GM19239 (cell line): ENCODE measurements at regions not wholly inside any gene's neighbourhood (a gene's known extent, or its start where the extent isn't known, plus 50 kb on each side); places are given as distances from the start of the nearest gene placed in this dataset.

ENCODE experiments used
- DNase-seq: peaks from one replicate; pipeline ENCODE4 v3.0.0; 2011; ENCODE audit warnings: low spot score; ENCODE audit not compliant: insufficient read length
- FAIRE-seq: peaks from 2 replicates; lab custom pipeline; 2011; peaks lifted over from hg19 to GRCh38; lab: Jason Lieb, UNC

DNA sequence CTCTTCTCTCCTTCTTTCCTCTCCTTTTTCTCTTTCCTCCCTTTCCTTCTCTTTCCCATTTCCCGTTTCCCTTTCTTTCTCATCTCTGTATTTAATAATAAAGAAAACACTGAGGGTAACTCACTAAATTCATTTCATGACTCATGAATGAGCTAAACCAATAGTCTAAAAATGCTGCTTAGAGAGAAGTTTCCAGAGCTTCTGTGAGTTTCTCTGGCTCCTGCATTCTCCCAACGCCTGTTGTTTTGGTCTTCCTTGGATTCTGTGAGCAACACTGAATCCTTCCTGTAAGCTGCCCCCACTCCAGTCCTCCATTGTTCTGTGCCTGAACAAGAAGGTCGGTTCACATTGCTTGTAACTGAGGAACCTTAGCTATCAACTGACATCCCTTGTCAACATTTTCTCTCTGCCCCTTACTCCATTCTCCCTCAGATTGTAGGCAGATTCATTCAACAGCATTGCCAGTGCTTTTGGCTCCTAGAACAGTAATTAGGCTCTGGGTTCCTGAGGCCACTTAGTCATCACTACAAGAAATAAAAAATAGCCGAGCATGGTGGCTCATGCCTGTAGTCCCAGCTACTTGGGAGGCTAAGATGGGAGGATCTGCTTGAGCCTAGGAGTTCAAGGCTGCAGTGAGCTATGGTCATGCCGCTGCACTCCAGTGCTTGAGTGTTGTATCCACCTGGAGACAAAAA is 237.7 kb upstream of the KLF4 start:
- DNase-seq: no peak
- FAIRE-seq: no peak

DNA sequence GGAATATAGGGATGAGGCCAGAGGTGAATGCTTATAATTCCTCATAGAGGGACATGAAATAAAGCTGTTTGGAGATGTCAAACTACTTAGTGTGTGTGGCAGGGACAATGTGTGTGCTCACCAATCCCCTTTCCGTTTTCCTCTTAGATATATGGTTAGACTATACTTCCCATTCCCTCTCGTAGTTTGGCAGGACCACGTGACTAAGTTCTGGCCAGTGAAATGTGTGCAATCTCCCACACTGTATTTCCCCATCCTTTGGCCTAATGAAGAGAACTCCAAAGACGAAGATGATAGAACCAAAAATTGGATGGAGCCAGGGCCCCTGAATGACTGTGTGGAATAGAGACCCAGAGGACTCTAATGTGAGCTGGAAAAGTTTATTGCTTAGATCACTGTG is 233.4 kb upstream of the KLF4 start:
- no peak for FAIRE-seq

DNA sequence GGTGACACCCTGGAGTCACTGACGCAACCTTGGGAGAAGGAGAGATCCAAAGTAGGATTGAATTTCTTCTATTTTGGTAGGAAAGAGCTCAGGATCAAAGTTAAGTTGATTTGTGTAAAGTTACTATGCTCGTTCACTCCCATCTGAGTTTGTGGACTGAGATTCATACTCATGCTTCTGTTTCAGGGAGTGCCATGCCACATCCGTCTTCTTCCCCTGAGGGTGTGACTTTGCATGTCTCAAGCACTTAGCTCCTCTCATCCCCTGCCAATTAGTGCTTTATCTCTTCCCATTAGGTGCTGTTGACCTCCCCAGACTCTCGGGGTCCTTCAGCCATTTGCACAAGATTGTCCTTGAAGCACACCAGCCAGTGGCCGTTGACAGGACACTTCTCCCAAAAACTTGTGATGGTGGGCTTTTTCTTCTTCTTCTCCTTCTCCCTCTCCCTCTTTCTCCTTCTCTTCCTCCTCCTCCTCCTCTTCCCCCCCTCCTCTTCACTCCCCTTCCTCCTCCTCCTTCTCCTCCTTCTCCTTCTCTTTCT is 232.2 kb upstream of the KLF4 start:
- FAIRE-seq (no peak), DNase-seq (no peak)

More for the DNA sequence above, 233.4 kb upstream of the KLF4 start:
- DNase-seq: no peak

DNA sequence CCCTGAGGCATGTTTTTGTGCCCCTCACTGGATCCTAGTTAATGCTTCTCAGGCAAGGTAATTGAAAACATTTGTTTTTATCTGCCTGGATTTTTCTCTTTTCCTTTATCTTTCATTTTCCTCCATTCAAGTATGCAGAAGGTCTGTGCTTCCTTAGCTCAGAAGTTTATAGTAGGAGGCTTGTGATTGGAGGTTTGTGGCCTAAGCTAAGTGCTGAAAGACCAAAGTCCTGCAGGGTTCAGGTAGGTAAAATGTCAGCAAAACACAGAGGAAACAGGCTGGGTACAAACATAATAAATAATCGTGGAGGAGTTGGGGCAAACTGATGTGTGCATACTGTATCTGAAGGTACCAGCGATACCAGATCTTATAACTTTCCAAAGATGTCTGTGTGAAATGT is 230.9 kb upstream of the KLF4 start:
- DNase-seq (no peak), FAIRE-seq (no peak)

DNA sequence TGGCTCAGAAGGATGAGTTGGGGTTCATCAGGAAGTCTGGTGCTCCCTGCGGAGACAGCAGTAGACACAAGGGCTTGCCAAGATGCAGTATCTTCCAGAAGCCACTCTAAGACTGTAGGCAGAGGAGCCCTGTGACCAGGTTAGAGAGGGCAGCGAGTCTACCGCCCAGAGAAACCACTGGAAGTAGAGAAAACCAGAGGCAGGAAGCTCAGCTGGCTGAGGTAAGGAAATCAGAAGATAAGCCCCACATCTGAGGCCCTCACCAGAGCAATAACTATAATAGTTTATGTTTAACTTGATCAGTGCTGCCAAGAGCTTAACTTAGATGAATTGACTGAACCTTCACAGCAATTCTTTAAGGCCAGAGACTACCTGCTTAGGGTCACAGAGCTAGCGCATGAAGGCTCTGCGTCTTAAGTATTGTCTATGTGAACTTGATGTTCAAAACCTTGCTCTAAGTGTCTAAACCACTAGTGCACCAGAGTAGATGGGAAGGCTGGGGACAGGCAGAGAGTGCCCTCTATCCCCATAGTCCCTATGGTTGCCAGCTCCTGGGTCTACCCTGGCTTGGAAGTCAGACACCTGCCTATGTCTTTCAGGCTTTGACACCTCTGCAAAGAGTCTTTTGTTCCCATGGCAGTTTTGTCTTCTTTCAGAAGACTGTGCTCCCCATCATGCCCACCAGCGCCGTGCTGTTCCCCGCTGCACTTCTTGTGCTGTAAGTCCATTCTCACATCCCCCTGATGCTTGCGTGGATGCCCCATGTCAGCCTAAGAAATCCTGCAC is 228.2 kb upstream of the KLF4 start:
- DNase-seq: no peak
- FAIRE-seq: no peak

DNA sequence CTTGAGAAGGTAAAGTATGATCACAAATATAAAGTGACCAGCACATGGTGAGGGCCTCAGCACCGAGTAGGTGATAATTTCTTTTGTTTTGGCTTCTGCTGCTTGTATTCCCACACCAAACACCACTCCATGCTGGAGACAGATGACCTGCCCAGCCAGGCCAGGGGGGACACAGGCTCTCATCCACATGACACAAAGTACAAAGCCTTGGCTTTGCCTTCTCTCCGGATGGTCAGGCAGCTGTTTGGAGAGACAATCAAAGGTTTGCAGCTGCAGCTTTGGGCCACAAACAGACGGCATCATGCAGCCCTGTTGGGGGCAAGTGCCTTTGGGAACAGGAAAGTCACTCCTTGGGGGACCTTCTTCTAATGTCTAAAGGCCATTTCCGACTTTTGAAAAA is 226.2 kb upstream of the KLF4 start:
- FAIRE-seq (no peak), DNase-seq (no peak)

DNA sequence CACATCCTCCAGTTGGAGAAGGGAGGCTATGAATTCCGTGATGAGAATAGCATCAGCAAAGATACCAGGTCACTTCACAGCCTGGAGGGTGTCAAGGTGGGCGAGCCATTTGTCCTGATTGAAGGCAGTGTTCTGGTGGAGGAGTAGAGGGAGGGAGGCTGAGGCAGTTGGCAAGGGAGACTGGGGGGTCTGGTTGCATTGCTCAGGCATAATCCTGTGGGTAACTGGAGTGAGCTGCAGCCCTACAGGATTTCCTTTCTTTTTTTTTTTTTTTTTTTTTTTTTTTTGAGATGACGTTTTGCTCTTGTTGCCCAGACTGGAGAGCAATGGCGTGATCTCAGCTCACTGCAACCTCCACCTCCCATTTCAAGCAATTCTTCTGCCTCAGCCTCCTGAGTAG is 223.9 kb upstream of the KLF4 start:
- DNase-seq (no peak), FAIRE-seq (no peak)

DNA sequence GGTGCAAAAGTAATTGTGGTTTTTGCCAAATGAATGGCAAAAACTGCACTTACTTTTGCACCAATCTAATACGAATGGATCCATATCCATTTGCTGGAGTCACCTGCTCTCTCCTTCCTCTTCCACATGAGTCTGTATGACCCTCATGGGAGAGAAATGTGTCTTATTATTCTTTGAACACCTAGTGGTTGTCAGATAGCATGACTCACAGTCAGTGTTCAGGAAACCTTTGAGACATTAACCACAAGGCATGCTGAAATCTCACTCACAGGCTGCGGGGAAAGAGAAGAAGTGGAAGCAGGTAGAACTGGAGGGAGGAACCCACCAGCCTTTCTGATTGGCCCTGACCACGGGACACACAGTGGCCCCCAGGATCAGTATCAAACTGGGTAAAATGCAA is 222.8 kb upstream of the KLF4 start:
- DNase-seq: no peak

DNA sequence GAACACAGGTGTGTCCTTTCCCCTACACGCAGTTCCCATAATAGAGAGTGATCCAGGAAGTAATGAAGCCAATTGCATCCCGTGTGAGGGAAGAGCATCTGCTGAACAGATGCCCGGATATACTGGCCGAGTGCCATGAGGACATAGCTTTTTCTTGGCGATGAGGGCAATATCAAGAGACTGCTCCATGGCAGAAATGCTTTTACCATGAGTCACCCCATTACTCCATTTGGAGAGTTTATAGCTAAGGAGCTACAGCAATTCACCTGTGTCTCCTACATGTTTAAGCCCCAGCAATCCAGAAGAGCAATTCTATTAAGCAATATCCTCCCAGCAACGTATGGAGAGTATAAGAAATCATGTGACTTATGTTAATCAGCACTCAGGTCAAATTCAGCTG is 222.0 kb upstream of the KLF4 start:
- FAIRE-seq: no peak
- no peak for DNase-seq

More for the DNA sequence above, 222.8 kb upstream of the KLF4 start:
- no peak for FAIRE-seq

DNA sequence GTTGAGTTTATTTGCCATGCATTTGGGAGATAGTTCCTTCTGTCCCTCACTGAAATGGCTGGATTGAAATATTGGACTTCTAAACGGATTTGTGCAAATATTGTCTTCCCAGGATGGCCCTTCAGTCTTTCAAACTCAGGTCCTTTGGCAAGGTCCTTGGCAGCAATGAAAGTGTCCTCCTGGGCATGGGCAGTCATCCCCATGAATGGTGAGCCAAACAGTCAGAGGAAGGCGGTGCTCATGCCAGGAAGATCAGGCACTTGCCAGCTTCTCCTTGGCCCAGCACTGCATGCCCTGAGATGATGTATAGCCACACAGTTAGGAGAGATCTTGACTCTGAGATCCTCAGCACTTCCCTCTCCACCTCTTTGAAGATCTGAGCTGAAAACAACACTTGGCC is 221.4 kb upstream of the KLF4 start:
- DNase-seq (no peak), FAIRE-seq (no peak)

DNA sequence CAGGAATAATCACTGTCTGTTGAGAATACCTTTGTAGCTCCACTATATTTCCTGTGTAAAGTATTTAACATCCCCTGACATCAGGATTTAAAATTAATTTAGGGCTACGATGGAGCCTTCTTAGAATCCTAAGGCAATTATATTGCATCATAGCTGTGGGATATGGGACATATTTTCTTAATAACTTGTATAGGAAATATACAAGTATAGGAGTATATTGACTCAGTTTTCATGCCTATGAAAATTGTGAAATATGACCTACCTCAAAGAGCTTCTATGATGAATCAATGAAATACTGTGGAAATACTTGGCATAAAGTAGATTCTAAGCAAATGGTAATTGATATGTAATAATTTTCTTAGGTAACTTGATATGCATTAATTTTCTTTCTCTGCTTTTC is 221.0 kb upstream of the KLF4 start:
- no peak for DNase-seq
- no peak for FAIRE-seq

DNA sequence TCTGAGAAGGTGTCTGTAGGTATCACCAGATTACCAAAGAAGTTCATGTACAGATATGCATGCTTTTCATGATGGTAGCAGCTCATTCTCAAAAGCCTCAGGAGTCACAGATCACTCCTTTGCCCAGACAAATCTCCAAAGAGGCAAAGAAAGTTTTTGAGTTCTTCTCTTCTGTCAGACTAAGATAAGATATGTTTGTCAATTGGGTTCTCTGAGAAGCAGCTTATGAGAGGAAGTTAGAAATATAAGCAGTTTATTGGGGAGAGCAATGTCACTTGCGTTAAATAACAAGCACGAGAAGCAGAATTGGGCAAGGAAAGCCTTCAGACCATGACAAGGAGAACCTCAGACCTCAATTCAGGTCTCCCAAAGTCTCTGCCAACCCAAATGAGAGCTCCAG is 219.2 kb upstream of the KLF4 start:
- DNase-seq: no peak
- no peak for FAIRE-seq

DNA sequence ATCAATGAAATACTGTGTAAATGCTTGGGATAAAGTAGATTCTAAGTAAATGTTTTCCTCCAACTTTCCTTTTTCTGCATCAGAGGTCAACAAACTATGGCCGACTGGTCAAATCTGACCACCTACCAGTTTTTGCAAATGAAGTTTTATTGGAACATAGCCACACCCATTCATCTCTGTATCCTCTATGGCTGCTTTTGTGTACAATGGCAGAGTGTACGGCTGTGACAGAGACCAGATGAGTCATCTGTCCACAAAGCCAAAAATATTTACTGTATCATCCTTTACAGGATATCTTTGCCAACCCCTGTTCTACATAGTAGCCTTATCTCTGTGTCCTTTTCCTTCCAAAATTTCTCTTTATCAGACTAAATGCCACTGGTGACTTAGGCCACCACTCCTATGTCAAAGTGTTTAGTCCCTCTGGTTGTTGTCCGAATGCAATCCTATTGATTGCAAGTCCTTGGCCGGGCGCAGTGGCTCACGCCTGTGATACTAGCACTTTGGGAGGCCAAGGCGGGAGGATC is 218.4 kb upstream of the KLF4 start:
- FAIRE-seq (no peak), DNase-seq (no peak)

DNA sequence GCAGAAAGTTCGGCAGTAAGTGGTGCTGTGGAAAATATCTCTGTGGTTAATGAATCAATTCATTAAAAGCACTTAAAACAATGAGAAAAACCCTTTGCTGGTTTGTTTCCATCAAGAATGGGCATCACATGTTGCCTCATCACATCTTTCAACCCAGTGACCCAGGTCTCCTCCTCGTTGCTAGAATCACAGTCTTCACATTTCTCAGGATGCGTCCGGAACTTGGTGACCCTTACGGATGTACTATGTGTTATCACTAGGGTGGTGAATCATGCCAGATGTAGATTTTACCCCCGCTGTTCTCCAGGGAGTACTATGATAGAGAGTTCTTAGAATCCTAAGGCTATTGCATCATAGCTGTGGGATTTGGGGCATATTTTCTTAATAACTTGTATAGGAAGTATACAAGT is 217.9 kb upstream of the KLF4 start:
- FAIRE-seq (no peak), DNase-seq (no peak)

DNA sequence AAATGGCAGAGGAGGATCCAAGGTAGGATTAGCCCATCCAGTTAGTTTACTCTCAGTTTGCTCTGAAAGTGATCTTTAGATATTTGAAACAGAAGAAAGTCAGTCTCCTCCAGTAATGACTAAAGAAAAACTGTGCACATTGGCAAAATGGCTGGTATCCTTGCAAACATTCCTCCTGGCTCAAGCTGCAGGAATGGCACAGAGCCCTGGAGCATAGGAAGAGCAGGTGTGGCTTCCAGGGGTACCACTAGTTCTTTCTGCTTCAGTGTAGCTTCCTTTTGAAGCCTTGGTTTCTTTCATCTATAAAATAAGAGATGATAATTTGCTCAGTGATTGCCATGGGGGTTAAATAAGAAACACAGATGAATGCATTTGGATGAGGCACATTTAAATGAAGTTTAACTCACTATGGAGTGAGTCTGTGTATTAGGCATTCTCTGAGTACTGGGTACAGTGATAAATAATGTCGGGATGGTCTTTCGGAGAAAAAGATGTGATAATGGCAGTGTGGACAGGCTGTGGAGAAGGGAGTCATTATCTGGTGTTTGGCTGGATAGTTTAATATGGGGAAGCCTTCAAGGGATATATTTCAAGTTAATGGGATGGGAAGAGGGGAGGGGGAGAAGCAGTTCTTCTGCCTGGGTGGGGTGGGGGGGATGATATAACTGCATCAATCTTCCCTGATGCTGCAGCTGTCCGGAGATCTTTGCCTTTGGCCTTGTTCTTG is 217.3 kb upstream of the KLF4 start:
- DNase-seq (no peak), FAIRE-seq (no peak)

DNA sequence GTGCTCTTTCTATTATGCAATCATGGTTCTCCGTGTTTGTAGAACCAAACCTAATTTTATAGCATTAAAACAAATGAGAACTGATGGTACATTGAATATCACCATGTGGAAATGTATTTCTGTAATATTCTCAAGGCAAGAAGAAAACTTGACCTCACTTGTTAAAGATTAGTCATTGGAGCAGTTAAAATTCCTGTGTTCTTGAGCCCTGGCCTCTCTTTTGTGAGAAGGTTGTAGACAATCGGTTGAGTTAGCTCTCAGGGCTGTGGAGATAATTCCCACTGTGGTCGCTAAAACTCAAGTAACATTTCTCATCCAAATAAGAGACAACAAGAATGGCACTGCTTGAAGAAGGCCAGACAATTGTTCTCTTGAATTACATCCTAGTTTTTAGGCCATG is 216.0 kb upstream of the KLF4 start:
- FAIRE-seq: no peak
- DNase-seq: no peak

DNA sequence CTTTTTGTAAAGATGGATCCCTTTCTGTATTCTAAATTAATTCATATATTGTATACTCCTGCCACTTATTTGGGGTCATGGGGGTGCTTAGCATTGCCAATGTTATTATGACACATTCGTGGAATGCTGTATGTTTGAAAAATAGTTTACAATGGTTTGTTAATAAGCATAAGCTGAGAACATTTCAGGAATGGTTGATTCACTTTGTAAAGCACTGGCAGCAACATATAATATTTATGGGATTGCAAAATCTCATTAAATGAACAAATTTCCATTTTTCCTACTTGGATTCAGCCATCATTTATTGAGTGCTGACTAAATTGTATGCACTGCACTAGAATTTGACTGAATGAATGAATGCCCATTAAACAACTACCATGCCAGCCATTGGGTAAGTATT is 215.2 kb upstream of the KLF4 start:
- DNase-seq (no peak), FAIRE-seq (no peak)

DNA sequence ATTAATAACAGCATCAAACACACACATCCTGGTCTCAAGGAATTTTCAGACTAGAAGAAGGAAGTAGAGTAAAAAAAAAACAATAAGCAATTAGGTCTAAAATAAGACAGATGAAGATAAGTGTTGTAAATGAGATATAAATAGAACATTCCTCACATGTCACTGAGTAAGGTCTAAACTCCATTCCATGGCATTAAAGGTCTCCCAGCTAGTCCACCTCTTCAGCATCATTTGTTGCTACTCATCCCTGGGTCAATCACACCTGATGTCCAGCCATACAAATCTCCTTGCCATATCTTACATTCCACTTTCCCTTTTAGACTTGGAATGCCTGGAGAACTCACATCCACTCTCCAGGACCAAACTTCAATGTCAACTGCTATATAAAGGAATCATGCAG is 214.1 kb upstream of the KLF4 start:
- FAIRE-seq (no peak), DNase-seq (no peak)

DNA sequence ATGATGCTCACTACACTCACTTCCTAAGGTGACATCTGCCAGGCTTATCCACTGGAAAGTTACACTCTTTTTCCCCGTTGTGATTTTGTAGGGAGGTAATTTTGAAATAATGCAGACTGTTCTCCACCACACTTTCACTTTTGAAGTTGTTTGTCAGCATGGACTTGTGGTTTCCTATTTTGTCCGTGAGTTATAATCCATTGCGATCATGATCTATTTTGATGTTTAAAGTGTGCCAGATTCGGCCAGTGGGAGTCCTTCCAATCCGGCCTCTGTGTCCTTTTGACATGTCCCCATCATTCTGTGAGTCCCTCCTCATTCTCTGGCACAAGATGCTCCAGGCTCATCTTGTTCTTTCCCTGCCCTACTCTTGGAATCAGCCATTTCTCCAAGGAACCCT is 211.3 kb upstream of the KLF4 start:
- FAIRE-seq (no peak), DNase-seq (no peak)

DNA sequence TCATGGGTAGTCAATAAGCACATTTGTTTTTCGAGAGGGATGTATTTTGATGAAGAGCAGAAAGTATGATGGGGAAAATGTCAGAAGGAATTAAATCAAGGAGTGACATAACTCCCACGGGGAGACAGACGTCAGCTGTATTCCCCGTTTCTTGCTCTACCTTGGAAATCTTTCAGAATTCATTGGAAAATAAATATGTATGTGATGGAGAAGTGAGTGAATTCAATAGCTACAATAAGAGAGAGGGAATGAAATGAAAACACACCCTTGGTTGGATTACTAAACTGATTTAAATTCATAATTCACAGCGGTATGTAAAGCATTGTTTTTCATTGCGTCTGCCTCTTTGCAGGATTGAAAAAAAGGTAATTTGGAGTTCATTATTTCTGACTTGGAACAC is 209.7 kb upstream of the KLF4 start:
- FAIRE-seq (no peak), DNase-seq (no peak)

DNA sequence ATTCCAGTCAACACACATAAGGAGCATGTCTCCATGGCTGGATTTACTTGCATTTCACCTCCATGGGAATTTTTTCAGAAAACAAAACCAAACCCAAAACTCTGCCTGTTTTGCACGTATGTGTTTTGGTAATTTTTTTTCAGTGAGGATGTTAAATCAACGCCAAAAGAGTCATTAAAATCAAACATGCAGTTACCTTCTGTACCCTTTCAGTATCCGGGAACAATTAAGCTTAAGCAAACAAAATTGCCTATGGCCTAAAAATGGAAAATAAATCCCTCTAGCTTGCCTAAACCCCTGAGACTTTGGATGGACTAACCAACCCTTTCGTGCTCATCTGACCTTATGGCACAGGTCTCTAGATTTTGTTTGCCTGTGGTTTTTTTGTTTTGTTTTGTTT is 209.2 kb upstream of the KLF4 start:
- DNase-seq (no peak), FAIRE-seq (no peak)
